ENCODE measurements at regions not wholly inside any gene's neighbourhood (a gene's known extent, or its start where the extent isn't known, plus 50 kb on each side); places are given as distances from the start of the nearest gene placed in this dataset.

- TF ChIP-seq FOXP2 (optimal IDR thresholded peaks at IDR 0.05; ENCODE audit: borderline replicate concordance, extremely low read depth, extremely low read length, insufficient read depth) (no peak), POLR2AphosphoS5 (IDR thresholded peaks at IDR 0.05; ENCODE audit: low read depth, low read length) (no peak), SIN3A (IDR thresholded peaks at IDR 0.05; ENCODE audit: borderline replicate concordance, insufficient read depth, low read length) (no peak), REST (IDR thresholded peaks at IDR 0.05; ENCODE audit: insufficient read depth in 1 of 2, low read depth in 2 of 2, low read length in 2 of 2) (no peak), TAF1 (IDR thresholded peaks at IDR 0.05; ENCODE audit: borderline replicate concordance, insufficient read depth, low read length) (no peak)
Observed at GRCh38 chr4:81963763-81964020, 410.1 kb downstream of the HNRNPD start.

DNA sequence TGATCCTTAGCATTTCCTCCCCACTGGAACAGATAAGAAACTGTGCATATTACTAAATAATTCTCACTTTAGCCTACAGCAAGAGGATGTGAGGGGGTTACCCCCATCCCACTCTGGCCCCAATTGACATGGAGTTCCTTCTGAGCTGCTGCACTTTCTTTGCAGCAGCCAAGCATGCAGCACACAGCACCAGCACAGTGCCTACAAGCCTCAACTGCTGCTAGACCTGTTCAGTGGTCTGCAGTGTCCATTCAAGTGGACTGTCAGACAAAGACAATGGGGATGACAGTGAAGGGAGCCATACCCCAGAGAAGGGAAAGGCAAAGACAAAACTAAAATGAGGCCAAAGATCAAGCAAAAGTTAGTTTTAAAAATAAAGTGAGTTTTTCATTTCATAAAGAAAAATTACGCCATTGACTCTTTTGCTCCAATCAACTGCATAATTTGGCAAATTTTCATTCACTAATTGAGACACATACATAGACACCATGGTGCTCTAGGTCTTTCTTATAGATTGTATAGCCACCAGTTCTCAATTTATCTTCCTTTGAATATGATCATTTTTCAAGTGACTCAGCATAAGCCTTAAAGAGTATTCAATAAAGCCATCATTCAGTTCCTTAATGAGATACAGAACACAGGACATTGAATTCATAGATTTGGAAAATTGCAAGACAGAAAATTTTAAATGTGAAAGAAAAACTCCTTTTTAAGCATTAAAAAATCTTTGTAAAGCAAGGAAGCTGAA is 410.6 kb downstream of the HNRNPD start:
- TF ChIP-seq TAF1 (IDR thresholded peaks at IDR 0.05; ENCODE audit: borderline replicate concordance, insufficient read depth, low read length) (no peak), FOXP2 (optimal IDR thresholded peaks at IDR 0.05; ENCODE audit: borderline replicate concordance, extremely low read depth, extremely low read length, insufficient read depth) (no peak), POLR2AphosphoS5 (IDR thresholded peaks at IDR 0.05; ENCODE audit: low read depth, low read length) (no peak), REST (IDR thresholded peaks at IDR 0.05; ENCODE audit: insufficient read depth in 1 of 2, low read depth in 2 of 2, low read length in 2 of 2) (no peak), SIN3A (IDR thresholded peaks at IDR 0.05; ENCODE audit: borderline replicate concordance, insufficient read depth, low read length) (no peak)

DNA sequence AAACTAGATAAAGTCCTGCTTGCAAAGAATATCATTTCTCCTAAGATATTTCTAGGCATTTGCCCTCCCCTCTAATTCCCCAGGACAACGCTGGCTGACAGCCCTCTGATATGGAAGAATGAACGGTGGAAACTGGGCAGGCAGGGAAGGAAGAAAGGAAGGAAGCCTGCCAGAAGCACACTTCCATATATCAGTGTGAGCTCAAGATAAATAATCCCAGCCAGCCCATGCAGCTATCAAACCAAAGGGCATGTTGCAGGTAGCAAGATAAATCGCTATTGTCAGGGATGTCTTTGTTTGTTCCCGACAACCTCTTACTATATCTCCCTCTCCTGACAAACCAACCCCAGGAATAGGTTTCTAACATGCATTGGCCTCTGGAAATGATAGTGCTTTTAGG is 412.8 kb downstream of the HNRNPD start:
- TF ChIP-seq SIN3A (IDR thresholded peaks at IDR 0.05; ENCODE audit: borderline replicate concordance, insufficient read depth, low read length) (no peak), POLR2AphosphoS5 (IDR thresholded peaks at IDR 0.05; ENCODE audit: low read depth, low read length) (no peak), TAF1 (IDR thresholded peaks at IDR 0.05; ENCODE audit: borderline replicate concordance, insufficient read depth, low read length) (no peak), FOXP2 (optimal IDR thresholded peaks at IDR 0.05; ENCODE audit: borderline replicate concordance, extremely low read depth, extremely low read length, insufficient read depth) (no peak), REST (IDR thresholded peaks at IDR 0.05; ENCODE audit: insufficient read depth in 1 of 2, low read depth in 2 of 2, low read length in 2 of 2) (no peak)

DNA sequence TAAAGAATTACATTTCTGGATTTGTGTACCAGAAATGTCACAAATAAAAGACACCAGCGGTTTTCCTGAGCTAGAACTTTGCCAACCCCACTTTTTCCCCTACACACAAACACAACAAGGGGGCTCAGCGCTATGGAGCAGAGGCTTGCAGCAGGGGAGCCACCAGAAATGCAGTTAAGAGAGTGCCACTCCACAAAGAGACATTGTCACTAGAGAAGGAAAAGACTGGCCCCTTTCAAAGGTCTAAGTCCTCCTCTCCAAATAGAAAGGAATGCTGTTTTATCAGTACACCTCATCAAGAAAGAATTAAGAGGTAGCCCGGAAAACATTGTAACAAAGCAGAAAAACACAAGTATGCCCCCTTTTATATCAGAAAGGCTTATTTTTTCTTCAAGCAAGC is 419.5 kb downstream of the HNRNPD start:
- no peak for TF ChIP-seq POLR2AphosphoS5 (IDR thresholded peaks at IDR 0.05; ENCODE audit: low read depth, low read length)
- TF ChIP-seq SIN3A (IDR thresholded peaks at IDR 0.05; ENCODE audit: borderline replicate concordance, insufficient read depth, low read length) = no peak
- TF ChIP-seq FOXP2 (optimal IDR thresholded peaks at IDR 0.05; ENCODE audit: borderline replicate concordance, extremely low read depth, extremely low read length, insufficient read depth) = no peak
- no peak for TF ChIP-seq REST (IDR thresholded peaks at IDR 0.05; ENCODE audit: insufficient read depth in 1 of 2, low read depth in 2 of 2, low read length in 2 of 2)
- no peak for TF ChIP-seq TAF1 (IDR thresholded peaks at IDR 0.05; ENCODE audit: borderline replicate concordance, insufficient read depth, low read length)
